ENCODE measurements at regions not wholly inside any gene's neighbourhood (a gene's known extent, or its start where the extent isn't known, plus 50 kb on each side); places are given as distances from the start of the nearest gene placed in this dataset.
A peak's percentile ranks its signal among the peaks of the same experiment; 100 is the strongest.
"Not testable (repeated sequence)": the region's sequence is repeated elsewhere in the genome, so short reads cannot be mapped to it uniquely, and the experiment has no call there.

- peak; percentile 97 for DNase-seq (ENCODE audit: low read depth)
Observed at GRCh38 chr12:58310809-58311622, 369.6 kb downstream of the ATP23 start.

- DNase-seq (ENCODE audit: low read depth), result peak; percentile 87
Observed at GRCh38 chr12:58313091-58313855, 371.9 kb downstream of the ATP23 start.

- DNase-seq (ENCODE audit: low read depth), result peak; percentile 69
Observed at GRCh38 chr12:58314610-58315009, 373.2 kb downstream of the ATP23 start.

- no peak for DNase-seq (ENCODE audit: low read depth)
Observed at GRCh38 chr12:58316926-58317325, 375.6 kb downstream of the ATP23 start.

- DNase-seq (ENCODE audit: low read depth), result no peak
Observed at GRCh38 chr12:58321414-58321813, 380.0 kb downstream of the ATP23 start.

GRCh38 chr12:58323676-58324075 is 382.3 kb downstream of the ATP23 start:
- DNase-seq (ENCODE audit: low read depth), result no peak

GRCh38 chr12:58325561-58325960 is 384.2 kb downstream of the ATP23 start:
- DNase-seq (ENCODE audit: low read depth), result no peak

GRCh38 chr12:58326534-58326933 is 385.2 kb downstream of the ATP23 start:
- no peak for DNase-seq (ENCODE audit: low read depth)

- peak; percentile 97 for DNase-seq (ENCODE audit: low read depth)
Observed at GRCh38 chr12:58336581-58337242, 395.3 kb downstream of the ATP23 start.

GRCh38 chr12:58337539-58337938 is 396.2 kb downstream of the ATP23 start:
- DNase-seq (ENCODE audit: low read depth), result not testable (repeated sequence)

GRCh38 chr12:58341791-58342190 is 400.4 kb downstream of the ATP23 start:
- peak; percentile 57 for DNase-seq (ENCODE audit: low read depth)

GRCh38 chr12:58342736-58343135 is 401.4 kb downstream of the ATP23 start:
- peak; percentile 64 for DNase-seq (ENCODE audit: low read depth)

- DNase-seq (ENCODE audit: low read depth), result peak; percentile 66
Observed at GRCh38 chr12:58346032-58346632, 404.8 kb downstream of the ATP23 start.

GRCh38 chr12:58347188-58347587 is 405.8 kb downstream of the ATP23 start:
- no peak for DNase-seq (ENCODE audit: low read depth)

- no peak for DNase-seq (ENCODE audit: low read depth)
Observed at GRCh38 chr12:58347691-58348090, 406.3 kb downstream of the ATP23 start.

GRCh38 chr12:58349161-58349560 is 407.8 kb downstream of the ATP23 start:
- no peak for DNase-seq (ENCODE audit: low read depth)

- no peak for DNase-seq (ENCODE audit: low read depth)
Observed at GRCh38 chr12:58356794-58357193, 415.4 kb downstream of the ATP23 start.

- DNase-seq (ENCODE audit: low read depth), result no peak
Observed at GRCh38 chr12:58357511-58357910, 416.1 kb downstream of the ATP23 start.

GRCh38 chr12:58358369-58358768 is 417.0 kb downstream of the ATP23 start:
- DNase-seq (ENCODE audit: low read depth), result no peak

- no peak for DNase-seq (ENCODE audit: low read depth)
Observed at GRCh38 chr12:58359084-58359483, 417.7 kb downstream of the ATP23 start.

GRCh38 chr12:58361056-58361455 is 419.7 kb downstream of the ATP23 start:
- no peak for DNase-seq (ENCODE audit: low read depth)

GRCh38 chr12:58363971-58364370 is 422.6 kb downstream of the ATP23 start:
- no peak for DNase-seq (ENCODE audit: low read depth)
